A549 (cell line): ENCODE measurements at regions not wholly inside any gene's neighbourhood (a gene's known extent, or its start where the extent isn't known, plus 50 kb on each side); places are given as distances from the start of the nearest gene placed in this dataset.
"Not testable (repeated sequence)": the region's sequence is repeated elsewhere in the genome, so short reads cannot be mapped to it uniquely, and the experiment has no call there.

Experiments used
- ATAC-seq, 2 experiments: fragments of 200-7000 bp in 1 of 2; fragments of >200 bp in 1 of 2; cut with Nextera tagmentation in 1 of 2; cut with Tn5 transposase in 1 of 2; 3 replicates each; pipeline versions ENCODE4 v1.8.0 to v1.9.1; 2018 to 2020; ENCODE audit warnings: mild to moderate bottlenecking in 1 of 2, moderate library complexity in 1 of 2
- CTCF ChIA-PET: fragments of 300-600 bp; sonication (Branson Sonifier 250); formaldehyde crosslinking; extraction: SDS; loops from one replicate; lab custom pipeline; 2021; ENCODE audit warnings: antibody characterized with exemption, inconsistent platforms; lab: Yijun Ruan, JAX
- POLR2A ChIA-PET: fragments of 350-600 bp; formaldehyde crosslinking; extraction: SDS; loops from one replicate; lab custom pipeline; 2021; ENCODE audit warnings: antibody characterized with exemption, inconsistent platforms; lab: Yijun Ruan, JAX
- DNase-seq, 2 experiments: peaks; one replicate each; pipeline versions ENCODE4 v3.0.0 to v3.0.0-alpha.2; 2011 to 2016; ENCODE audit warnings: low read depth in 1 of 2, low spot score in 1 of 2
- FAIRE-seq: peaks from 2 replicates; lab custom pipeline; 2011; peaks lifted over from hg19 to GRCh38; lab: Jason Lieb, UNC
- H3K27ac ChIP-seq, 2 experiments: fragments of >200 bp; sonication (Bioruptor Twin); formaldehyde crosslinking; 3 replicates each; pipeline ENCODE4 v1.5.1; 2016 to 2017
- H3K4me1 ChIP-seq: fragments of >200 bp; sonication (Bioruptor Twin); formaldehyde crosslinking; 3 replicates; pipeline ENCODE4 v1.6.1; 2016
- H3K4me2 ChIP-seq: fragments of >200 bp; sonication (Bioruptor Twin); formaldehyde crosslinking; 3 replicates; pipeline ENCODE4 v1.6.1; 2016
- H3K4me3 ChIP-seq: fragments of >200 bp; sonication (Bioruptor Twin); formaldehyde crosslinking; 3 replicates; pipeline ENCODE4 v1.5.1; 2016
- H3K9me3 ChIP-seq: fragments of >200 bp; sonication (Bioruptor Twin); formaldehyde crosslinking; 3 replicates; pipeline ENCODE4 v1.6.1; 2016
- SREBF2 ChIP-seq: fragments of 450-650 bp; IDR thresholded peaks from 2 replicates; pipeline ENCODE4 v1.6.1; 2014; ENCODE audit warnings: mild to moderate bottlenecking, moderate library complexity
- WGBS: methylation state at CpG from one replicate; pipeline ENCODE4 v1.1.6; 2017; ENCODE audit errors: missing lambda C conversion rate; 5-methylcytosine and 5-hydroxymethylcytosine counted together

- H3K4me2 ChIP-seq, H3K27ac ChIP-seq, FAIRE-seq, H3K9me3 ChIP-seq, H3K4me3 ChIP-seq, DNase-seq, H3K4me1 ChIP-seq, ATAC-seq, CTCF ChIA-PET, POLR2A ChIA-PET: not testable (repeated sequence)
- no CpG with 5 or more reads among the region's 22 CpGs for WGBS
Measured at GRCh38 chr1:121010141-121010540, 120.6 kb downstream of the PPIAL4A start.

DNA sequence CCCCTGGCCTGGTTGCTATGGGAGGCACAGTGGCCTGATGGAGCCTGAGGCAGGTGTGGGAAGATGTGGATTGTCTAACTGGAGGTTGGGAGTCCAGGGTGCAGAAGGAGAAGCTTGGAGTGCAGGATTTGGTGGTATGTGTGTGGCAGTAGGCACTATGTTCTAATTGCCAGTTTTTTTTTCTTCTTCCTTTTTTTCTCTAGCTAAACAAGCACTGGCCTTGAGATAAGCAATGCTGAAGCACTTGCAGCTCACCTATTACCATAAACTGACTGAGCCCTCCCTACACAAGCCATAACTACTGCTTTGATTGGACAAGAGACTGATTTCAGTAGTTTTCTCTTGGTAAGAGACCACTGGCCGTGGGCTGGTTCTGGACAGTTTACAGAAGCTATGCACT, 123.6 kb downstream of the PPIAL4A start:
- H3K27ac ChIP-seq, CTCF ChIA-PET, H3K9me3 ChIP-seq, ATAC-seq, FAIRE-seq, DNase-seq, H3K4me2 ChIP-seq, H3K4me3 ChIP-seq, POLR2A ChIA-PET, H3K4me1 ChIP-seq: not testable (repeated sequence)
- 43% methylated on average over 1 of the region's 1 CpG for WGBS

GRCh38 chr1:121016182-121017028, 126.8 kb downstream of the PPIAL4A start:
- H3K4me1 ChIP-seq, H3K27ac ChIP-seq, H3K4me2 ChIP-seq, FAIRE-seq, POLR2A ChIA-PET, H3K9me3 ChIP-seq, CTCF ChIA-PET, H3K4me3 ChIP-seq: not testable (repeated sequence)
- peak; percentile 32; the same call in 1 of the 2 replicates for TF ChIP-seq SREBF2
- peak; percentile 8 to 73 for DNase-seq
- ATAC-seq = peak; percentile 77 to 86
- WGBS = 19% methylated on average over 14 of the region's 32 CpGs

DNA sequence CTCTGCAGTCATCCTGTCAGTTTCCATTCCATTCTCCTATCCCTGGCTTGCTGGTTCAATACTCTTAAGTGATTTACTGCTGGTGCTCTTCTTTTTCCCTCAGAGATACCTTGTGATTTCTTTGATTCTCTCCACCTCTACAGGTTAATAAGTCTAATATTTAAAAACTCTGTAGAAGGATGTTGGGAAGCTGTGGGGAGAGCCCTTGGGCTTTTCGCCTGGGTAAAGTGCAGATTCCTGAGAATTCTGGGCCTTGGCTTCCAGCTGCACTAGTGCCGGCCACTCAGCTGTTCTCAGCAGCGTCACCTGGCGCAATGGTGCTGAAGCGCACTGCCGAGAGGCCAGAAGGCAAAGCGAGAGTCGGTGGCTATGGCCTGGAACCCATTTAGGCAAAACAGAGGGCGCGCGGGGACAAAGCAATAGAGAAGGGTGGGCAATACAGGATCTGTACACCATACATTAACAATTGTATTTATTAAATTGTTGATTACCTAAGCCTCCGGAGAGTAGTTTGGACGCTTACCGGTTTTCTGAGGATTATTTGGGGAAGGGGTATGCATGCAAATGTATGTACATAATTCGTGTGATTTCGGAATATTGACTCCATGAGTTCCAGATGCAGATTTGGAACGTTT, 130.3 kb downstream of the PPIAL4A start:
- POLR2A ChIA-PET, H3K27ac ChIP-seq, CTCF ChIA-PET, H3K4me1 ChIP-seq, H3K4me3 ChIP-seq, H3K9me3 ChIP-seq, H3K4me2 ChIP-seq, DNase-seq, FAIRE-seq: not testable (repeated sequence)
- peak; percentile 87 to 93 for ATAC-seq
- 0% methylated on average over 4 of the region's 17 CpGs for WGBS

- H3K9me3 ChIP-seq, H3K27ac ChIP-seq, H3K4me1 ChIP-seq, POLR2A ChIA-PET, CTCF ChIA-PET, FAIRE-seq: not testable (repeated sequence)
- H3K4me3 ChIP-seq = peak overlapping the region; percentile 38
- DNase-seq = peak in 1 of 2 experiments; percentile 63
- peak overlapping the region; percentile 25; the same call in 1 of the 3 replicates for H3K4me2 ChIP-seq
- TF ChIP-seq SREBF2 = peak; percentile 50
- peak; percentile 28 to 63; a peak in 5 of 6 replicates for ATAC-seq
- under 1% methylated on average over 24 of the region's 37 CpGs for WGBS
Measured at GRCh38 chr1:121020350-121021236, 131.0 kb downstream of the PPIAL4A start.

GRCh38 chr1:121021716-121022115, 132.1 kb downstream of the PPIAL4A start:
- ATAC-seq = peak in 1 of 2 experiments; percentile 18; a peak in 1 of 6 replicates
- H3K27ac ChIP-seq, DNase-seq, CTCF ChIA-PET, H3K9me3 ChIP-seq, H3K4me1 ChIP-seq, FAIRE-seq, H3K4me3 ChIP-seq, POLR2A ChIA-PET, H3K4me2 ChIP-seq: not testable (repeated sequence)
- WGBS = 59% methylated on average over 3 of the region's 6 CpGs

DNA sequence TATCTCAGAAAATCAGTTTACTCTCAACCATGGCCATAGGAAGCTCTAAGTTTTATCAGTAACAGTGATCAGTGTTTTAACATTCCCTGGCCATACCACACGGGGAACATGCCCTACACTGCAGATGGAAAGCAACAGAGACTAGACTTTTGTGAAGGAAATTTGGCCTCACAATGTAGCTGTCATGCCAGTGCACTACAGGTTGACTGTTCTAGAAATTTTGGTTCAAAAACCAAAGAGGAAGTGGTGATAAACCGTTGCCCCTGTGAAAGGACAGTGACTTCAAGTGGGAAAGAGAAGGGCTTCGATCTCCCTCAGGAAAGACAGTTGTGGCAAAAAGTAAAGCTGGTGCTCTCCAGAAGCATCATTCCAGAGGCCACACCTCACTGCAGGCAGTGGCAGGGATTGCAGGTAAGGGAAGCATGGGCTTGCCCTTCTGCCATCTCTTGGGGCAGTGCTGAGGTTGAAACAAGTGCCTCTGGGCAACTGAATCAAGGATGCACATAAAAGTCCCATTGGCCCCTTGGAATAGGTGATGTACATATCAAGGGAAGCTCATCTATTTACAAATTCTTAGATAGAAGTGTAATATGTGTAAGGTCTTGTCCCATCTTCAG, 143.4 kb downstream of the PPIAL4A start:
- 6% methylated on average over 2 of the region's 3 CpGs for WGBS
- H3K4me3 ChIP-seq, FAIRE-seq, H3K4me2 ChIP-seq, H3K9me3 ChIP-seq, DNase-seq, CTCF ChIA-PET, POLR2A ChIA-PET, H3K27ac ChIP-seq, H3K4me1 ChIP-seq: not testable (repeated sequence)
- ATAC-seq = 0 out of 6 replicates have a peak, but pooled peaks have one; percentile 33 to 64

DNA sequence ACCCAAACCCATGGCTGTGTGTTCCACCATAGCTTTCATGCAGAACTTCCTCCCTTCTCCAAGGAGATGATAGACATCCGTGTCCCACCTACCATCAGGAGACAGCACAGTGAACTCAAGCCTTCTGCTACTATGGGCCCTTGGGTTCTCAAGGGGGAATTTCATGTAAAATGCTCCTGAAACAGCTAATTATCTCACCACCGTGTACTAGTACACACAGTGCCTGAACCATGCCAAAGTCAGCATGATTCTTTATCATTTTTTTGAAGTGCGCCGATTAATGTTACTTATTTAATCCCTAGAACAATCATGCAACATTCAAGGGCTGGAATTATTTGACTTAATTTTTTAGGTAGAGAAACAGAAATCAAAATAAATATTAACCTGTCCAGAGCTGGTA, 147.2 kb downstream of the PPIAL4A start:
- H3K4me2 ChIP-seq, ATAC-seq, POLR2A ChIA-PET, H3K9me3 ChIP-seq, CTCF ChIA-PET, FAIRE-seq, H3K4me1 ChIP-seq, H3K27ac ChIP-seq, DNase-seq, H3K4me3 ChIP-seq: not testable (repeated sequence)
- no CpG with 5 or more reads among the region's 4 CpGs for WGBS

DNA sequence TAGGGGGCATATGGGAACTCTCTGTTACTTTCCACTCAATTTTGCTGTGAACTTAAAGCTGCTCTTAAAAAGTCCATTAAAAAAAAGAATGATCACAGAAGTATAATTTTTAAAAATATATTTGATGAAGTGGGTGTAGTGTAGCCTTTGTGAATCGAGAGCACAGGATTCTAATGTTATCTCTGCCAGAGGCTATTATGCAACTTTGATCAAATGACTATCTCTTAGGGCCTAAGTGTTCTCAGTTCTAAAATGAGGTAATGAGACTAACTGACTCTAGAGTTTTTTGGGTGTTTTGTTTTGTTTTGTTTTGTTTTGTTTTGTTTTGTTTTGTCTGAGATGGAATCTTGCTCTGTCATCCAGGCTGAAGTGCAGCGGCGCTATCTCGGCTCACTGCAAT, 143.2 kb downstream of the FAM72B start:
- H3K4me1 ChIP-seq, H3K27ac ChIP-seq, H3K4me3 ChIP-seq, FAIRE-seq, H3K9me3 ChIP-seq, H3K4me2 ChIP-seq, ATAC-seq, DNase-seq, POLR2A ChIA-PET, CTCF ChIA-PET: not testable (repeated sequence)
- WGBS = no CpG with 5 or more reads among the region's 4 CpGs

GRCh38 chr1:121041497-121041896, 142.6 kb downstream of the FAM72B start:
- ATAC-seq, H3K4me2 ChIP-seq, H3K9me3 ChIP-seq, CTCF ChIA-PET, POLR2A ChIA-PET, FAIRE-seq, DNase-seq, H3K4me1 ChIP-seq, H3K27ac ChIP-seq, H3K4me3 ChIP-seq: not testable (repeated sequence)
- WGBS = 82% methylated on average over 1 of the region's 3 CpGs
